Liver (tissue), 3 donors: ENCODE measurements at regions not wholly inside any gene's neighbourhood (a gene's known extent, or its start where the extent isn't known, plus 50 kb on each side); places are given as distances from the start of the nearest gene placed in this dataset.
"Not testable (repeated sequence)": the region's sequence is repeated elsewhere in the genome, so short reads cannot be mapped to it uniquely, and the experiment has no call there.

Experiments used
- NR2F2 ChIP-seq: IDR thresholded peaks from 2 replicates; pipeline ENCODE4 v1.6.1; 2016; ENCODE audit warnings: antibody characterized with exemption
- TAF1 ChIP-seq: conservative IDR thresholded peaks from 2 replicates; pipeline ENCODE4 v1.6.1; 2016; ENCODE audit warnings: antibody characterized with exemption, mild to moderate bottlenecking
- YY1 ChIP-seq: IDR thresholded peaks from 2 replicates; pipeline ENCODE4 v1.6.1; 2016; ENCODE audit warnings: antibody characterized with exemption, mild to moderate bottlenecking
- ZBTB33 ChIP-seq: IDR thresholded peaks from 2 replicates; pipeline ENCODE4 v1.6.1; 2016; ENCODE audit warnings: antibody characterized with exemption
- TF ChIP-seq, protein P1 (sequence below): fragments of 150-350 bp; IDR thresholded peaks from 2 replicates; pipeline ENCODE4 v1.5.1; 2017; ENCODE audit warnings: improper control_type of control experiment, low read depth, low read length; ENCODE audit not compliant: missing input control
- donor health status: healthy.
- donor health status: healthy.

- not testable (repeated sequence) for TF ChIP-seq TAF1, NR2F2, YY1, ZBTB33
- TF ChIP-seq, protein P1, sequence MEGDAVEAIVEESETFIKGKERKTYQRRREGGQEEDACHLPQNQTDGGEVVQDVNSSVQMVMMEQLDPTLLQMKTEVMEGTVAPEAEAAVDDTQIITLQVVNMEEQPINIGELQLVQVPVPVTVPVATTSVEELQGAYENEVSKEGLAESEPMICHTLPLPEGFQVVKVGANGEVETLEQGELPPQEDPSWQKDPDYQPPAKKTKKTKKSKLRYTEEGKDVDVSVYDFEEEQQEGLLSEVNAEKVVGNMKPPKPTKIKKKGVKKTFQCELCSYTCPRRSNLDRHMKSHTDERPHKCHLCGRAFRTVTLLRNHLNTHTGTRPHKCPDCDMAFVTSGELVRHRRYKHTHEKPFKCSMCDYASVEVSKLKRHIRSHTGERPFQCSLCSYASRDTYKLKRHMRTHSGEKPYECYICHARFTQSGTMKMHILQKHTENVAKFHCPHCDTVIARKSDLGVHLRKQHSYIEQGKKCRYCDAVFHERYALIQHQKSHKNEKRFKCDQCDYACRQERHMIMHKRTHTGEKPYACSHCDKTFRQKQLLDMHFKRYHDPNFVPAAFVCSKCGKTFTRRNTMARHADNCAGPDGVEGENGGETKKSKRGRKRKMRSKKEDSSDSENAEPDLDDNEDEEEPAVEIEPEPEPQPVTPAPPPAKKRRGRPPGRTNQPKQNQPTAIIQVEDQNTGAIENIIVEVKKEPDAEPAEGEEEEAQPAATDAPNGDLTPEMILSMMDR = not testable (repeated sequence)
Measured at GRCh38 chr22:11932212-11932611, 3595.8 kb upstream of the OR11H1 start.
